ENCODE measurements at regions not wholly inside any gene's neighbourhood (a gene's known extent, or its start where the extent isn't known, plus 50 kb on each side); places are given as distances from the start of the nearest gene placed in this dataset.
A peak's percentile ranks its signal among the peaks of the same experiment; 100 is the strongest.

DNA sequence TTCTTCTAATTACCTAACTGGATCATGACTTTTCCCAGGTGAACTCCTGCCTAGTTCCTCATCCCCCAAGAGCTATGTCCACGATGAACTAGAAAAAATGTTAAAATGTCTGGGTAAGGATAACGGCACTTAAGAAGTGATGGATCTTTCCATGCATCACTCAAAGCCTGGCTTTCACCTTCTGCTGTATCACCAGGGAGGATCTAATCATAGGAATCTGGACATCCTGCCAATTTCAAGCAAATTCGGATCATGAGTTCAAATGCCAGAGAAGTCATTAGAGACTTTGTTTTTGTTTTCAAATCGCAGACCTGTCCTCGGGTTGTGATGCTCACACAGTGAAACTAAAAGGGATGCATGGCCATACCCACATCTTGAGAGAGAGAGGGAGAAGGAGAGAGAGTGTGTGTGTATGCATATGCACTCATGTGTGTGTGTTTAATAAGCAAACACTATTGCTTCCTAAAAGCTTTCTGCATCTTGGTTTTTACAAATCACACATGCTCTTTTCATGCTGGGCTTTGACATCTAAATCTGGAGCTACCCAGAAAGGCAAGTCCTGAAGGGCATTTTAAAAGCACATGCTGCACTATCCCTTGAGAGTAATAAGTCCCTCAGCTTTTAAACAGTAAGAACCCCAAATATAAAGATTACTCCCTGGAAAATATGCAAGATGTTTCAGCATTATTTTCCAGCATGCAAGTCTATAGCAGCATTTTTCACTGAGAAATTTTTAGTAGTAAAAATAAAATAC, 524.6 kb upstream of the NOX3 start:
- Histone ChIP-seq H3K4me3 (ENCODE audit: low read length) (no peak overlapping the region), H3K27me3 (ENCODE audit: insufficient read depth, low read depth, low read length) (no peaks in the 10 kb centered on the region), H3K9ac (ENCODE audit: low read length) (no peak overlapping the region), H3K4me2 (ENCODE audit: low read length) (no peak overlapping the region), H2AFZ (ENCODE audit: low read depth, low read length) (no peak overlapping the region), H3K9me2 (ENCODE audit: insufficient read depth, low read length) (no peaks in the 10 kb centered on the region), H3K27ac (ENCODE audit: low read length) (no peak overlapping the region), H3K79me2 (replicated peaks; ENCODE audit: insufficient read depth, low read length) (no peaks in the 10 kb centered on the region), H3K9me3 (ENCODE audit: low read length) (no peaks in the 10 kb centered on the region), H3F3A (ENCODE audit: insufficient read depth, low read length, poor library complexity, severe bottlenecking) (no peaks in the 10 kb centered on the region), H3K36me3 (ENCODE audit: insufficient read depth, low read length) (no peaks in the 10 kb centered on the region), H4K20me1 (ENCODE audit: insufficient read depth) (no peaks in the 10 kb centered on the region)
- no peak for TF ChIP-seq RAD21 (conservative IDR thresholded peaks at IDR 0.05)
- TF ChIP-seq, protein P1, sequence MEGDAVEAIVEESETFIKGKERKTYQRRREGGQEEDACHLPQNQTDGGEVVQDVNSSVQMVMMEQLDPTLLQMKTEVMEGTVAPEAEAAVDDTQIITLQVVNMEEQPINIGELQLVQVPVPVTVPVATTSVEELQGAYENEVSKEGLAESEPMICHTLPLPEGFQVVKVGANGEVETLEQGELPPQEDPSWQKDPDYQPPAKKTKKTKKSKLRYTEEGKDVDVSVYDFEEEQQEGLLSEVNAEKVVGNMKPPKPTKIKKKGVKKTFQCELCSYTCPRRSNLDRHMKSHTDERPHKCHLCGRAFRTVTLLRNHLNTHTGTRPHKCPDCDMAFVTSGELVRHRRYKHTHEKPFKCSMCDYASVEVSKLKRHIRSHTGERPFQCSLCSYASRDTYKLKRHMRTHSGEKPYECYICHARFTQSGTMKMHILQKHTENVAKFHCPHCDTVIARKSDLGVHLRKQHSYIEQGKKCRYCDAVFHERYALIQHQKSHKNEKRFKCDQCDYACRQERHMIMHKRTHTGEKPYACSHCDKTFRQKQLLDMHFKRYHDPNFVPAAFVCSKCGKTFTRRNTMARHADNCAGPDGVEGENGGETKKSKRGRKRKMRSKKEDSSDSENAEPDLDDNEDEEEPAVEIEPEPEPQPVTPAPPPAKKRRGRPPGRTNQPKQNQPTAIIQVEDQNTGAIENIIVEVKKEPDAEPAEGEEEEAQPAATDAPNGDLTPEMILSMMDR (IDR thresholded peaks at IDR 0.05; ENCODE audit: poor library complexity, severe bottlenecking) = no peak
- TF ChIP-seq TAF1 (IDR thresholded peaks at IDR 0.05; ENCODE audit: low read depth) = no peak
- TF ChIP-seq POLR2AphosphoS5 (IDR thresholded peaks at IDR 0.05) = no peak
- TF ChIP-seq MXI1 (conservative IDR thresholded peaks at IDR 0.05; ENCODE audit: poor library complexity, severe bottlenecking) = no peak
- no peak for TF ChIP-seq EZH2 (IDR thresholded peaks at IDR 0.05; ENCODE audit: borderline replicate concordance, insufficient read depth, low read length, poor library complexity, severe bottlenecking)
- no peak for TF ChIP-seq EP300 (conservative IDR thresholded peaks at IDR 0.05; ENCODE audit: poor library complexity, severe bottlenecking)
- no peak for TF ChIP-seq SMC3 (conservative IDR thresholded peaks at IDR 0.05; ENCODE audit: poor library complexity)
- TF ChIP-seq REST (IDR thresholded peaks at IDR 0.05; ENCODE audit: borderline replicate concordance) = no peak

- Histone ChIP-seq H3K4me2 (ENCODE audit: low read length) (no peak overlapping the region), H3F3A (ENCODE audit: insufficient read depth, low read length, poor library complexity, severe bottlenecking) (no peaks in the 10 kb centered on the region), H3K36me3 (ENCODE audit: insufficient read depth, low read length) (no peaks in the 10 kb centered on the region), H3K27me3 (ENCODE audit: insufficient read depth, low read depth, low read length) (no peaks in the 10 kb centered on the region), H3K79me2 (replicated peaks; ENCODE audit: insufficient read depth, low read length) (no peaks in the 10 kb centered on the region), H4K20me1 (ENCODE audit: insufficient read depth) (no peaks in the 10 kb centered on the region), H3K27ac (ENCODE audit: low read length) (peak overlapping the region; percentile 23), H2AFZ (ENCODE audit: low read depth, low read length) (no peak overlapping the region), H3K9me3 (ENCODE audit: low read length) (no peaks in the 10 kb centered on the region), H3K4me3 (ENCODE audit: low read length) (no peak overlapping the region), H3K9me2 (ENCODE audit: insufficient read depth, low read length) (no peaks in the 10 kb centered on the region), H3K9ac (ENCODE audit: low read length) (no peak overlapping the region)
- TF ChIP-seq SMC3 (conservative IDR thresholded peaks at IDR 0.05; ENCODE audit: poor library complexity) (no peak), POLR2AphosphoS5 (IDR thresholded peaks at IDR 0.05) (no peak), EP300 (conservative IDR thresholded peaks at IDR 0.05; ENCODE audit: poor library complexity, severe bottlenecking) (no peak), EZH2 (IDR thresholded peaks at IDR 0.05; ENCODE audit: borderline replicate concordance, insufficient read depth, low read length, poor library complexity, severe bottlenecking) (no peak)
Measured at GRCh38 chr6:155975506-155975905, 519.9 kb upstream of the NOX3 start.

Measured in neural cell (in vitro differentiated cells).